HG03103 (cell line): ENCODE measurements at regions not wholly inside any gene's neighbourhood (a gene's known extent, or its start where the extent isn't known, plus 50 kb on each side); places are given as distances from the start of the nearest gene placed in this dataset.
"Not testable (repeated sequence)": the region's sequence is repeated elsewhere in the genome, so short reads cannot be mapped to it uniquely, and the experiment has no call there.

Source experiments
- ATAC-seq: cut with Tn5 transposase; IDR thresholded peaks from one replicate; pipeline ENCODE4 v1.9.1; 2021; ENCODE audit warnings: low read depth; ENCODE audit not compliant: unreplicated experiment

DNA sequence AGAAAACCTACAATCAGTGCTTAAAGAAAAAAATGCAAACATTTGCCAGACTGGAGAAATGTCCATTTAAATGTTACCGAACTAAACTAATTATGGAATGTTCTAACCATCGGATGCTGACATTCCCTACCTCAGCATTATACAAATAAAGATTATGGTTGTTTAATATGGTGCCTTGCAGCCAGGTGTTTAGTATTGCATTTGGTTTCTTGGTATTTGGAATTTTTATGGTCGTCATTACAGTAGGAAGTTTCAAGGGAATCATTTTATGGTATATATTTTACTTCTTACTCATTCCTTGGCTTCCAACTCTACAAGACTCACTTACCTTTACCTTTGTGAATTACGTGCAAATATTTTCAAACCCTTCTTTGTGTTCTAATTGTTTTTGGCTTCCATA is 103.1 kb upstream of the PNPLA4 start:
- ATAC-seq: no peak

DNA sequence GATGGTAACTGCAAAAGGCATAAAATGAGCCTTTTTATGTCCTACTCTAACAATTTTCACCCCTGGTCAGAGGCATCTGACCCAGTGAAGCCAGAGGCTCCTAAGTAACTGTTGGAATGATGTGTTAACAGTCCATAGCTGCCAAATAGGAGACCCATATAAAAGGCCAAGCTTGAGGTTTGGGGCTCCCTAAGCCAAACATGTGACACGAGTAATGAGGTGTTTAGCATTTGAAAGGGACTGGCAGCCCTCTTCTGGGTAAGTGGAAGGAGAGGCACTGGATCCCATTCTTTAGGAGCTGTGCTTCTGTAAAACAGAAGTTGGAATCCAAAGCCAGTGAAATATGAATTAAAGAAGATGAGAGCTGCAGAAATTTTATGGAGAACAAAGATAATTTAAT is 100.6 kb upstream of the PNPLA4 start:
- no peak for ATAC-seq

DNA sequence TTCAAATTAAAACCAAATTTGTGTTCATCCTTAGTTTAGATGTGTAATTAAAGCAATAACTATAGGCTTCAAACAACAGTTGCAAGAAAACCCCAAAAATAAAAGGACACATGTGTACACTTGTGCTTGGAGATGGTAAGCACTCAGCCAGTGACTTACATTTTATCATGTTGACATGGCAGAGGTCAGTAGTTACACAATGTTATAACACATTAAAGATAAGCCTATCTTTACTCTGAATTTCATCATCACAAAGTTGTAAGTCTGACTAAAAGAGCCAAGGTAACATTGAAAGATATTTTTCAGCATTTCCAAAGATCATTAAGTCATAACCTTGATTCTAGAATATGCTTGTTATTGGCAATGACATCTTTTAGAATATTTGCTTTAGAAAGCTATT is 98.5 kb upstream of the PNPLA4 start:
- ATAC-seq: no peak

DNA sequence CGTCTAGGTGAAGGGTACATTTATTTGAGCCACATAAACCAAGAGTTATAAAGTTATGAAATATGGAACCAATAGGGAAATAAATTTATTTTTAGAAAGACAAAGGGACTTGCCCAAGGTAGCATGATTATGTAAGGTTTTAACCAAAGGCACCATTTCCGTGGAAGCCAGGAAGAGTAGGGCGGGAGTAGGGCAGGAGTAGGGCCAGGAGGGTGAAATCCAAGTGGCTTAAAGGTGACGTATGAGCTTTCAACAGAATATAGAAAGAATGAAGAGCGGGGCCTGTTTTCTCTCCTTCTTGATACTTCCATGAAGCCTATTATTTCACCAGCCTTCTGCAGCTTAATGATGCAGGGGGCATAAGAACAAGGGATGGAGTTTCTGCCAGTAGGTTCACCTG is 91.7 kb upstream of the PNPLA4 start:
- no peak for ATAC-seq

DNA sequence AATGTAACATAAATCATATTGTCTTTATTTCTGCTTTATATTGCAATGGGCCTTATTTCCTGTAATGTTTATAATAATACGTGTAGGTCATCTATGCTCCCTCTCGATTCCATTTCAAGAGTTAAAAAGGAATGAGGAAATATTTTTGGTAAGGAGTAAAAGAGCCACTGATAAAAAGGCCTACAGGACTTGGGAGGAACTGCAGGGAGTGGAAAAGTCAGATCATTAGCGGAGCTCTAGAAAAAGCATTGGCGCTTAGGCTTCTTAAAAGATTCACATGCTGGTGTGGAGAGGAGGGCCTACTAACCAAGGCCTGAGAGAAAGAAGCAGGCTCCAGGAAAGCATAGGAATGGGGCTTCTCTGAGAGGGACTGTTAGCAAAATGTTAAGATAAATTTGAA is 82.9 kb upstream of the PNPLA4 start:
- no peak for ATAC-seq

DNA sequence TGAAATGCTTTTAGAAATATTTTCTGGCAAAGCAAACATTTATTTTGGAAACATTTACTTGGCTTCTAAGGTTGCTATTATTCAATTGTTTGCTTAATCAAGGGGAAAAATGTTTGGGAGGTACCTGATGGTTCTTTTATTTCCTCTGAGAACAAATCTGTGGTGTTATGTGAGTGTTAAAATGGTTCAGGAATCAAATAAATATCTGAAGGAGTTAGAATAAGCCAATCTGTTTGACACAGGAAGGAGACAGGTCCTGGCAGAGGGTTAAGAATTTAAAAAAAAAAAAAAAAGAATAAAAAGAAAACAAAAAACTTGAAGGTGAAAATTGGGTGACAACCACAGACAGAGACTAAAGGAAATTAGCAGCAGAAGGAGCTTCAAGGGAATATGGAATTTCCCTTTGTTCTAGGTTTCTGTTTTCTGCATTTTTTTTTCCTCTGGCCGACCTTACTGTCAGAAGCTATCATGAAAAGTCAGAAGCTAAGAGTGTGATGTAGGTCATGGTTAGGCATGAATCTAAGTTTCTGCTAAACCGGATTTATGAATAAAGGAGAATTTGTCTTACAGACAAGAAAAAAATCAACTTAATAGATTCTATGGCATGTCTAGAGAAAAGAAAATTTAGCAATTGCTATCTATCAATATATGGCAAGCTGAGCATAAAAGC is 78.6 kb upstream of the PNPLA4 start:
- no peak for ATAC-seq

DNA sequence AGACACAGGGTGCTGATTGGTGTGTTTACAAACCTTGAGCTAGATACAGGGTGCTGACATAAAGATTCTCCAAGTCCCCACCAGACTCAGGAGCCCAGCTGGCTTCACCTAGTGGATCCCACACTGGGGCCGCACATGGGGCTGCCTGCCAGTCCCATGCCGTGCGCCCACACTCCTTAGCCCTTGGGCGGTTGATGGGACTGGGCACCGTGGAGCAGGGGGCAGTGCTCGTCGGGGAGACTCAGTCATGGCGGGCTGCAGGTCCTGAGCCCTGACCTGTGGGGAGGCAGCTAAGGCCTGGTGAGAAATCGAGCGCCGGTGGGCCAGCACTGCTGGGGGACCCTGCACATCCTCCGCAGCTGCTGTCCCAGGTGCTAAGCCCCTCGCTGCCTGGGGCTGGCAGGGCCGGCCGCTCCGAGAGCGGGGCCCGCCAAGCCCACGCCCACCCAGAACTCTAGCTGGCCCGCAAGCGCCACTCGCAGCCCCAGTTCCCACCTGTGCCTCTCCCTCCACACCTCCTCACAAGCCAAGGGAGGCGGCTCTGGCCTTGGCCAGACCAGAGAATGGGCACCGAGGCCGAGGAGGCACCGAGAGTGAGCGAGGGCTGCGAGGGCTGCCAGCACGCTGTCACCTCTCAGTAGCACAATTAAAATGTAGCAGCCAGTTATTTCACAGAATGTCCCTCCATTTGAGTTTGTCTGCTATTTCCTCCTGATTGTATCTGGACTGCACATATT is 76.1 kb upstream of the PNPLA4 start:
- ATAC-seq: no peak

DNA sequence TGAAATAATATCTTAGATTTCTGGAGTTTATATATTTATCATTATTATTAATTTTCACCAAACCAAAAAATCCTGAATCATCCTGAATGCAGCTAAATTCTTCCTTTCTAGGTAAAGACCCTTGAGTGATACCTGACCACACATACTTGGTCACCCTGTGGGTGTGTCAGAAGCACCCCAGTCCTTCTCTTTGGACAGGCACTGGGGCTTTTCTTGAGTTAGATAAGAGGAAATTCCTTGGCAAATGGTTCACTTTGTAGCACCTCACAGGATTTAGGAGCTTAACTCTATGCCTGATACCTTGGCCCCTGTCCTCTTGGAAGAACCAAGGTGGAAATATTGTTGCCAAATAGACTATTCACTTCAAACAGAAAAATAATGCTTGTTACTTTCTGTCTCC is 69.6 kb upstream of the PNPLA4 start:
- no peak for ATAC-seq

DNA sequence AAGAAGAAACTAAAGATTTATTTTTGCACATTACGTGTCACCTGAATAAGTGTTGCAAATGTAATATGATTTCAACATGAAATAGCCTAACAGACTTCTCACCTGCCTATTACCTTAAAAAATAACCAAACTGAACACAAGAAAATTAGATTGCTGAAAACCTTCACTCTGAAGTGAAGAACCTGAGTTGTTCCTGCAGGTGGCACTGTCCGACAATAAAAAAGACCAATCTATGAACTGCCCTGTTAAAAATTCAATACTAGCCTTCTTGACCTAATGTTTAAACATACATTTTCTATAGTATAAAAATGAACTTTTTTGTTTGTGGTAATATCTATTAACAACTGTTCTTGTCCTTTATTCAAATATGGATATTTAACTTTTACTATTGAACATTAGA is 69.2 kb upstream of the PNPLA4 start:
- peak; percentile 76 for ATAC-seq

DNA sequence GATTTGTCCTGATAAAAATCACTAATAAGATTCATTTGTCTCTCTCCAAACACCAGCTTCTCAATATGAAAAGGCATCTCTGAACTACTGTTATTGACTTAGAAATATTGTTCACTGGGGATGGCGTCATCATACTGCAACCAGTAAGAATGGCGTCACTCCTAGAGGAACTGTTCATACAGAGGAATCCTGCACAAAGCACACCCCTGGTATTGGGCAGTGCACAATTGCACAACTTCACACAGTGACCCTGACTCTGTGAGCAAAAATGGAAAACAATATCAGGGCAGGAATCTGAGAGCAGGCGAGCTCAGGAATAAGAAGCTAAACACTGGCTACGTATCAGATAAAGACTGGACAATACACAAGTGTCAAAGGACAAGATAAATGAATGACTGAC is 66.7 kb upstream of the PNPLA4 start:
- ATAC-seq: no peak

DNA sequence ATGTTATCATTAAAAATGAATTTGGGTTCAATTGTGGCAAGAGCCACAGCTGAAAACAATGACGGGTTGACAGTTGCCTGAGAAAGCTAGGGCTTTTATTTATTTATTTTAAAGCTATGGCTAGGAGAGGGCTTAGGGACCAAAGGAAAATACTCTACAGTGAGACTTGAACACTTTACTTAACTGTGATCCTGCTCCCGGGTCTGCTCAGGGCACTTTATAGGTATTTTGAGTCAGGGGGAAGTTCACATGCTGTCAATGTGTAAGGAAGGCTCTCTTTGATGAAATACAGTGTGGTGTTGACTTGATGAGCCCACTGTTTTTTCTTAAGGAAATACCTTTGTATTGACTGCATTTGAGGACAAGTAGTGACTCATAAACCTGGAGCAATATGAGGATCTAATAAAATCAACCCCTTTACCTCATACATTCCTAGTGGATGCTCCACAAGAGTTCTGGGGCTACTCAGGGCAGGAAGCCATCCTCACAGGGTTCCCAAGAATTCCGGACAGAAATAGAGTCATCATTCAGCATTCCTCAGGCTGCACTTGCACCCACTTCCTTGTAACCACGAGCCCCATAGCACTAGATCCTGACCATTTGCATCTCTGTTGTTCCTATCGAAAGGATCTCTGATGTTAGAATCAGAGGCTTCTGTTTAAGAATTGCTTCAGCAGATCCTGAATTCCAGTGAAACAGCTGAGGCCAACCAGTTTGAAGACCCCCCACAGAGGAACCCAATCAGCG is 61.0 kb upstream of the PNPLA4 start:
- ATAC-seq: not testable (repeated sequence)

DNA sequence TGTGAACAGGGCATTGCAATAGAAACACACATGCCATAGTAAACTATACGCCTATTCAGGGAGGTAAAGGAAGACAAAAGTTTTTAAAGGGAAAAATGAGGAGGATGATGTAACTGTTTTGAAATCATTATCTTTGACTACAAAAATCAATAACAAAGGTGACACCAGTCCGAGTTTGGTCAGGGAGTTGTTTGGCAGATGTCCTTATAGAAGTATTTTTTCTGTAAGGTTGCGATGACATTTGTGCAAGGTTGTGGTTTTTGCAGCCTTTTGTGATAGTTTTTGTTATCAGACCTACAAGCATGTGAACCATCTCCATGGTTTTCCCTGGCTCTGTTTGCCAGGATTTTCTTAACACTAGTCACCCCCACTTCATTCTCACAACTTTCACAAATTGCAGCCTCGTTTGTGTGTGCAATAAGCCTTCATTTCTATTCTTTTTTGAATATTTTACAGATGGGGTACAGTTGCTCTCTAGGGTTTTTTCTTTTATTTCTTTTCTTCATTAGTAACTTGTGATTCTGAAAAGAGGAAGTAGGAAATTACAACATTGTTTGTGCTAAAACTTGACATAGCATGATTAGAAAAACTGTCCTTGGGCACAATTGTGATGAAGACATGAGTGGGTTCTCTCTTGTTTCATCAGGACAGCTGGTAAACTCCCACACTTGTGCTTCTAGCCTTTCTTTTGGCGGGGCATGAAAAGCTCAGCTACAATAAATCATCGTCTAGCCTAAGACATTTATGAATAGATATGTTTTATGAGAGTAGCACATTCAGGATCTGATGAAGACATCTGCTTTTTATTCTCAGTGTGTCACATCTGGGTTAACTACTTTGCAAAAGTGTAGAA is 60.2 kb upstream of the PNPLA4 start:
- ATAC-seq: peak; percentile 79

DNA sequence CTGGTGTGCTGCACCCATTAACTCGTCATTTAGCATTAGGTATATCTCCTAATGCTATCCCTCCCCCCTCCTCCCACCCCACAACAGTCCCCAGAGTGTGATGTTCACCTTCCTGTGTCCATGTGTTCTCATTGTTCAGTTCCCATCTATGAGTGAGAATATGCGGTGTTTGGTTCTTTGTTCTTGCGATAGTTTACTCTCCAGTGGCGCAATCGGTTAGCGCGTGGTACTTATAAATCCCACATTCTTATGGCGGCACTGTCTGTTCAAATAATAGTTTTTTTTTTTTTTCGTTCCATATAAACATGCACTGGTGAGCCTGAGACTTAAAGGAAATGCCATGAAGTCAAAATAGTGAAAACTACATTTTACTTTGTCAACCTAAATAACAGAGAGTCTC is 59.5 kb upstream of the PNPLA4 start:
- ATAC-seq: not testable (repeated sequence)

DNA sequence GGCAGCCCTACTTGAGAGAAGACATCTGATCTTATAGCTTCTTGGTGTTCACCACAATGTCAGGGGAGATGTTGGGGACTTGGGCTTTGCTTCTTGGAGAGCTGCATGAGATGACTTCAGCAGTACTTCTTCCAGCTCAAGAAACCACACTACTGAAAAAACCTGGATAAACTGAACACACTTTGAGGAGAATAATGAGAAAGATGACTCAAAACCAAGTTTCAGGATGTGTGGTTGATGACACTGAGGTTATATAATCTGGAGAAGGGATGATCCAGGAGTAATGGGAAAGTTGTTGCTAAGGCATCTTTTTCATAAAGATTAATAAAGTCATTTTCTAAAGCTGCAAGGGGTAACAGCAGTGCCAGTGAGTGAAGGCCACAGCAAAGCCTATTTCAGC is 58.4 kb upstream of the PNPLA4 start:
- ATAC-seq: no peak

DNA sequence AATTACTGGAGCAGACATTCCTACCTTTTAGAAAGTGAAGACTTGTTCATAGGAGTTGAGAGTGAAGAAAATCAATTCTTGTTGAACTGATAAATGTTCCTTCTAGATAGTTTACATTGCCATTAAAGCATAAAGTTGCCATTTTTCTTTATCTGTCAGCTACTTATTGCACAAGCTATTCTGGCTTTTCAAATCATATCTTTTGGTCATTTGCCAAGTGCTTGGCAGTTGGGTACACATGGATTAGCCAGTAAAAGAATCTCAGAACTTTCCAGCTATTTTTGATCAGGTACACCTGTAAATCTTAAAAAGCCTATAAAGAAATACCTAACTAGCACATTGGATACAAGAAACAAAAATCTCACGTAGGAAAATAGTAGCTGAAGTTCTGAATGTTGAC is 56.4 kb upstream of the PNPLA4 start:
- no peak for ATAC-seq
